ENCODE measurements at regions not wholly inside any gene's neighbourhood (a gene's known extent, or its start where the extent isn't known, plus 50 kb on each side); places are given as distances from the start of the nearest gene placed in this dataset.

- DNase-seq (ENCODE audit: low spot score in 2 of 2) = no peak
- intact Hi-C loops (cut with DNase I; ENCODE audit: low total_unique reads) = no loop called here
- Histone ChIP-seq H3K4me1 (no peaks in the 10 kb centered on the region), H3K9me3 (no peaks in the 10 kb centered on the region), H3K27ac (no peak overlapping the region), H3K27me3 (peaks cover 0 to 18% of the 10 kb centered on the region in 2 donors), H3K36me3 (no peaks in the 10 kb centered on the region), H3K4me3 (no peak overlapping the region)
- TF ChIP-seq POLR2AphosphoS5 (IDR thresholded peaks at IDR 0.05) = no peak
- no peak for TF ChIP-seq CTCF (IDR thresholded peaks at IDR 0.05)
- TF ChIP-seq POLR2A (IDR thresholded peaks at IDR 0.05) = no peak
Measured at GRCh38 chrX:11881485-11882170, 123.6 kb downstream of the MSL3 start.

- no peak for DNase-seq (ENCODE audit: low spot score in 2 of 2)
- TF ChIP-seq POLR2A (IDR thresholded peaks at IDR 0.05) (no peak), CTCF (IDR thresholded peaks at IDR 0.05) (no peak), POLR2AphosphoS5 (IDR thresholded peaks at IDR 0.05) (no peak)
- no peaks in the 10 kb centered on the region for H3K36me3 ChIP-seq
- H3K4me1 ChIP-seq = no peaks in the 10 kb centered on the region
- intact Hi-C loops (cut with DNase I; ENCODE audit: low total_unique reads) = no loop called here
- H3K9me3 ChIP-seq = no peaks in the 10 kb centered on the region
- no peak overlapping the region for H3K27ac ChIP-seq
- no peak overlapping the region for H3K4me3 ChIP-seq
- H3K27me3 ChIP-seq = peaks cover 0 to 21% of the 10 kb centered on the region in 2 donors
Measured at GRCh38 chrX:11886745-11887144, 128.7 kb downstream of the MSL3 start.

GRCh38 chrX:11887175-11887574 is 129.1 kb downstream of the MSL3 start:
- Histone ChIP-seq H3K27ac (no peak overlapping the region), H3K27me3 (peaks cover 0 to 21% of the 10 kb centered on the region in 2 donors), H3K4me3 (no peak overlapping the region), H3K4me1 (no peaks in the 10 kb centered on the region), H3K36me3 (no peaks in the 10 kb centered on the region), H3K9me3 (no peaks in the 10 kb centered on the region)
- intact Hi-C loops (cut with DNase I; ENCODE audit: low total_unique reads) = no loop called here
- no peak for TF ChIP-seq POLR2A (IDR thresholded peaks at IDR 0.05)
- TF ChIP-seq POLR2AphosphoS5 (IDR thresholded peaks at IDR 0.05) = no peak
- DNase-seq (ENCODE audit: low spot score in 2 of 2) = no peak

GRCh38 chrX:11888421-11888820 is 130.4 kb downstream of the MSL3 start:
- Histone ChIP-seq H3K4me3 (no peak overlapping the region), H3K27ac (no peak overlapping the region), H3K9me3 (no peaks in the 10 kb centered on the region), H3K36me3 (no peaks in the 10 kb centered on the region), H3K27me3 (peaks cover 0 to 16% of the 10 kb centered on the region in 2 donors), H3K4me1 (no peaks in the 10 kb centered on the region)
- TF ChIP-seq POLR2AphosphoS5 (IDR thresholded peaks at IDR 0.05) (no peak), CTCF (IDR thresholded peaks at IDR 0.05) (no peak), POLR2A (IDR thresholded peaks at IDR 0.05) (no peak)
- intact Hi-C loops (cut with DNase I; ENCODE audit: low total_unique reads) = no loop called here
- DNase-seq (ENCODE audit: low spot score in 2 of 2) = no peak

GRCh38 chrX:11889791-11890190 is 131.8 kb downstream of the MSL3 start:
- Histone ChIP-seq H3K27me3 (peaks cover 0 to 22% of the 10 kb centered on the region in 2 donors), H3K4me3 (no peak overlapping the region), H3K27ac (no peak overlapping the region), H3K36me3 (no peaks in the 10 kb centered on the region), H3K4me1 (no peaks in the 10 kb centered on the region), H3K9me3 (no peaks in the 10 kb centered on the region)
- no peak for DNase-seq (ENCODE audit: low spot score in 2 of 2)
- intact Hi-C loops (cut with DNase I; ENCODE audit: low total_unique reads) = no loop called here
- TF ChIP-seq POLR2A (IDR thresholded peaks at IDR 0.05) (no peak), POLR2AphosphoS5 (IDR thresholded peaks at IDR 0.05) (no peak), CTCF (IDR thresholded peaks at IDR 0.05) (no peak)

All from breast epithelium (tissue), 4 donors.